ENCODE measurements at regions not wholly inside any gene's neighbourhood (a gene's known extent, or its start where the extent isn't known, plus 50 kb on each side); places are given as distances from the start of the nearest gene placed in this dataset.

- H3K9me2 ChIP-seq (replicated peaks; ENCODE audit: low read depth, low read length) = no peaks in the 10 kb centered on the region
- H4K20me1 ChIP-seq (ENCODE audit: insufficient read depth, low read length, poor library complexity, severe bottlenecking) = no peaks in the 10 kb centered on the region
- H3K4me1 ChIP-seq (ENCODE audit: insufficient read depth, low read length, poor library complexity, severe bottlenecking) = peaks cover 4% of the 10 kb centered on the region
- H3K4me2 ChIP-seq (ENCODE audit: low read depth, low read length, poor library complexity, severe bottlenecking) = no peak overlapping the region
- peaks cover 2% of the 10 kb centered on the region; the same call in 1 of the 2 replicates for H3K9me3 ChIP-seq (ENCODE audit: insufficient read depth, low read depth, low read length)
- H3K27me3 ChIP-seq (ENCODE audit: insufficient read depth, low read length, poor library complexity, severe bottlenecking) = no peaks in the 10 kb centered on the region
- no peak overlapping the region for H2AFZ ChIP-seq (ENCODE audit: low read length)
- H3K9ac ChIP-seq (ENCODE audit: low read depth, low read length, poor library complexity, severe bottlenecking) = no peak overlapping the region
- TF ChIP-seq CTCF (conservative IDR thresholded peaks at IDR 0.05; ENCODE audit: low read length) = peak; percentile 39
- TF ChIP-seq EZH2phosphoT487 (IDR thresholded peaks at IDR 0.05; ENCODE audit: borderline replicate concordance) = no peak
- H3K36me3 ChIP-seq (ENCODE audit: insufficient read depth, low read length) = no peaks in the 10 kb centered on the region
- no peaks in the 10 kb centered on the region for H3F3A ChIP-seq (ENCODE audit: low read depth)
- H3K79me2 ChIP-seq (ENCODE audit: insufficient read depth, low read length) = no peaks in the 10 kb centered on the region
- no peak overlapping the region for H3K4me3 ChIP-seq (ENCODE audit: low read length, poor library complexity, severe bottlenecking)
Measured at GRCh38 chr22:48719978-48720661, 1107.6 kb downstream of the BRD1 start.

- Histone ChIP-seq H4K20me1 (ENCODE audit: insufficient read depth, low read length, poor library complexity, severe bottlenecking) (no peaks in the 10 kb centered on the region), H3K79me2 (ENCODE audit: insufficient read depth, low read length) (no peaks in the 10 kb centered on the region), H3K36me3 (ENCODE audit: insufficient read depth, low read length) (no peaks in the 10 kb centered on the region), H3K4me1 (ENCODE audit: insufficient read depth, low read length, poor library complexity, severe bottlenecking) (peaks cover 4% of the 10 kb centered on the region), H3F3A (ENCODE audit: low read depth) (no peaks in the 10 kb centered on the region), H2AFZ (ENCODE audit: low read length) (no peak overlapping the region), H3K4me2 (ENCODE audit: low read depth, low read length, poor library complexity, severe bottlenecking) (no peak overlapping the region), H3K4me3 (ENCODE audit: low read length, poor library complexity, severe bottlenecking) (no peak overlapping the region), H3K9ac (ENCODE audit: low read depth, low read length, poor library complexity, severe bottlenecking) (no peak overlapping the region), H3K27me3 (ENCODE audit: insufficient read depth, low read length, poor library complexity, severe bottlenecking) (no peaks in the 10 kb centered on the region), H3K9me3 (ENCODE audit: insufficient read depth, low read depth, low read length) (peaks cover 2% of the 10 kb centered on the region; the same call in 1 of the 2 replicates), H3K9me2 (replicated peaks; ENCODE audit: low read depth, low read length) (no peaks in the 10 kb centered on the region)
- TF ChIP-seq CTCF (conservative IDR thresholded peaks at IDR 0.05; ENCODE audit: low read length) = no peak
- no peak for TF ChIP-seq EZH2phosphoT487 (IDR thresholded peaks at IDR 0.05; ENCODE audit: borderline replicate concordance)
Measured at GRCh38 chr22:48718818-48719500, 1108.7 kb downstream of the BRD1 start.

GRCh38 chr22:48717883-48718817, 1109.5 kb downstream of the BRD1 start:
- no peaks in the 10 kb centered on the region for H4K20me1 ChIP-seq (ENCODE audit: insufficient read depth, low read length, poor library complexity, severe bottlenecking)
- H3K4me3 ChIP-seq (ENCODE audit: low read length, poor library complexity, severe bottlenecking) = no peak overlapping the region
- H3K9me2 ChIP-seq (replicated peaks; ENCODE audit: low read depth, low read length) = no peaks in the 10 kb centered on the region
- H3K27me3 ChIP-seq (ENCODE audit: insufficient read depth, low read length, poor library complexity, severe bottlenecking) = no peaks in the 10 kb centered on the region
- H3K36me3 ChIP-seq (ENCODE audit: insufficient read depth, low read length) = no peaks in the 10 kb centered on the region
- H3K4me1 ChIP-seq (ENCODE audit: insufficient read depth, low read length, poor library complexity, severe bottlenecking) = peaks cover 4% of the 10 kb centered on the region
- H3K9ac ChIP-seq (ENCODE audit: low read depth, low read length, poor library complexity, severe bottlenecking) = no peak overlapping the region
- no peak overlapping the region for H2AFZ ChIP-seq (ENCODE audit: low read length)
- no peak overlapping the region for H3K4me2 ChIP-seq (ENCODE audit: low read depth, low read length, poor library complexity, severe bottlenecking)
- TF ChIP-seq EZH2phosphoT487 (IDR thresholded peaks at IDR 0.05; ENCODE audit: borderline replicate concordance) (no peak), CTCF (conservative IDR thresholded peaks at IDR 0.05; ENCODE audit: low read length) (no peak)
- peaks cover 5% of the 10 kb centered on the region; the same call in 1 of the 2 replicates for H3K9me3 ChIP-seq (ENCODE audit: insufficient read depth, low read depth, low read length)
- H3K79me2 ChIP-seq (ENCODE audit: insufficient read depth, low read length) = no peaks in the 10 kb centered on the region
- H3F3A ChIP-seq (ENCODE audit: low read depth) = no peaks in the 10 kb centered on the region
